WTC11 (cell line): ENCODE measurements at regions not wholly inside any gene's neighbourhood (a gene's known extent, or its start where the extent isn't known, plus 50 kb on each side); places are given as distances from the start of the nearest gene placed in this dataset.

Experiments
- ATAC-seq: fragments of 200-7000 bp; cut with Tn5 transposase; 2 replicates; pipeline ENCODE4 v1.10.0; 2021; ENCODE audit warnings: mild to moderate bottlenecking, moderate library complexity
- CTCF ChIA-PET: fragments of 300-600 bp; sonication (Branson Sonifier 250); formaldehyde crosslinking; loops from one replicate; lab custom pipeline; 2021; ENCODE audit warnings: antibody characterized with exemption; lab: Charles Lee
- POLR2A ChIA-PET: fragments of 350-600 bp; sonication (Branson Sonifier 250); formaldehyde crosslinking; loops from one replicate; lab custom pipeline; 2021; ENCODE audit warnings: antibody characterized with exemption; lab: Charles Lee
- DNase-seq: peaks from one replicate; pipeline ENCODE4 v3.0.0; 2021; ENCODE audit warnings: low spot score
- H3K27ac Mint-ChIP-seq: 2 replicates; pipeline ENCODE4 v1.8.0; 2021; ENCODE audit warnings: mixed read lengths
- H3K27me3 Mint-ChIP-seq: 2 replicates; pipeline ENCODE4 v1.8.0; 2021; ENCODE audit warnings: low read depth, mild to moderate bottlenecking, moderate library complexity, mixed read lengths
- H3K36me3 Mint-ChIP-seq: 2 replicates; pipeline ENCODE4 v1.8.0; 2021; ENCODE audit warnings: mixed read lengths
- H3K4me1 Mint-ChIP-seq: 2 replicates; pipeline ENCODE4 v1.8.0; 2022; ENCODE audit warnings: mixed read lengths
- H3K4me3 Mint-ChIP-seq: 2 replicates; pipeline ENCODE4 v1.8.0; 2021; ENCODE audit warnings: mild to moderate bottlenecking, moderate library complexity, mixed read lengths
- H3K9me3 Mint-ChIP-seq: 2 replicates; pipeline ENCODE4 v1.8.0; 2021; ENCODE audit warnings: mixed read lengths
- ARID4B ChIP-seq: sonication (generic); formaldehyde crosslinking; IDR thresholded peaks from 2 replicates; pipeline ENCODE4 v1.8.0; 2023; ENCODE audit warnings: missing genetic modification reagents, mild to moderate bottlenecking, borderline replicate concordance
- CREB1 ChIP-seq: sonication (generic); formaldehyde crosslinking; IDR thresholded peaks from 2 replicates; pipeline ENCODE4 v1.8.0; 2023; ENCODE audit warnings: mild to moderate bottlenecking, missing genetic modification reagents
- CREM ChIP-seq: sonication (generic); formaldehyde crosslinking; IDR thresholded peaks from 2 replicates; pipeline ENCODE4 v1.8.1; 2022; ENCODE audit warnings: mild to moderate bottlenecking, missing genetic modification reagents, moderate library complexity
- CTCF ChIP-seq: fragments of 200-600 bp; IDR thresholded peaks from 2 replicates; pipeline ENCODE4 v1.8.0; 2022; ENCODE audit warnings: antibody characterized with exemption
- KAT7 ChIP-seq: sonication (generic); formaldehyde crosslinking; IDR thresholded peaks from 2 replicates; pipeline ENCODE4 v1.8.1; 2023; ENCODE audit warnings: missing genetic modification reagents, mild to moderate bottlenecking, borderline replicate concordance
- NFYB ChIP-seq: sonication (generic); formaldehyde crosslinking; conservative IDR thresholded peaks from 2 replicates; pipeline ENCODE4 v1.8.0; 2022; ENCODE audit warnings: low read depth, missing genetic modification reagents
- SMAD4 ChIP-seq: sonication (generic); formaldehyde crosslinking; IDR thresholded peaks from 2 replicates; pipeline ENCODE4 v1.8.0; 2022; ENCODE audit warnings: mild to moderate bottlenecking, missing genetic modification reagents
- ZNF121 ChIP-seq: sonication (generic); formaldehyde crosslinking; IDR thresholded peaks from 2 replicates; pipeline ENCODE4 v1.8.0; 2023; ENCODE audit warnings: missing genetic modification reagents
- ZNF138 ChIP-seq: sonication (generic); formaldehyde crosslinking; conservative IDR thresholded peaks from 2 replicates; pipeline ENCODE4 v1.8.1; 2022; ENCODE audit warnings: mild to moderate bottlenecking, moderate library complexity, missing genetic modification reagents
- ZNF416 ChIP-seq: fragments of 250-450 bp; sonication (Bioruptor Pico); IDR thresholded peaks from 2 replicates; pipeline ENCODE4 v1.9.0; 2021; ENCODE audit warnings: mild to moderate bottlenecking, inconsistent platforms
- ZNF425 ChIP-seq: fragments of 250-450 bp; sonication (Bioruptor Pico); conservative IDR thresholded peaks from 2 replicates; pipeline ENCODE4 v1.9.0; 2021; ENCODE audit warnings: mild to moderate bottlenecking
- ZNF671 ChIP-seq: fragments of 250-450 bp; sonication (Bioruptor Pico); IDR thresholded peaks from 2 replicates; pipeline ENCODE4 v1.8.0; 2021; ENCODE audit warnings: mild to moderate bottlenecking
- TF ChIP-seq, protein P1 (sequence below): sonication (generic); formaldehyde crosslinking; IDR thresholded peaks from 2 replicates; pipeline ENCODE4 v1.8.0; 2022; ENCODE audit warnings: mild to moderate bottlenecking, missing genetic modification reagents
- TF ChIP-seq, protein P2 (sequence below): sonication (generic); formaldehyde crosslinking; IDR thresholded peaks from 2 replicates; pipeline ENCODE4 v1.8.1; 2023; ENCODE audit warnings: mild to moderate bottlenecking, missing genetic modification reagents

- ChIA-PET POLR2A (interaction anchor here (0.5 kb wide), 1 partner anchor 209 kb away, joined by 4 read pairs; no protein-coding TSS in a partner anchor), CTCF (interaction anchor here (0.6 to 2.2 kb wide), 32 partner anchors 8 to 261 kb away, joined by 3 to 13 read pairs (median 4); partner anchors contain the start of genes ANAPC4 and SLC34A2)
- Mint-ChIP-seq H3K27ac (no peak overlapping the region), H3K9me3 (peaks cover 3% of the 10 kb centered on the region; the same call in 1 of the 2 replicates), H3K27me3 (peaks cover 45% of the 10 kb centered on the region)
- no peak for DNase-seq
- no peak for TF ChIP-seq CREM (CRISPR knock-in tag)
- TF ChIP-seq CTCF: peak; percentile 36
- TF ChIP-seq, all 79 proteins: peak for 1
- Mint-ChIP-seq H3K4me1 (peaks cover 17% of the 10 kb centered on the region), H3K4me3 (no peak overlapping the region), H3K36me3 (no peaks in the 10 kb centered on the region)
- peak; percentile 58; the same call in 1 of the 2 replicates for ATAC-seq
These were observed 124.4 kb upstream of the SLC34A2 start for GRCh38 chr4:25531272-25531671.

DNA sequence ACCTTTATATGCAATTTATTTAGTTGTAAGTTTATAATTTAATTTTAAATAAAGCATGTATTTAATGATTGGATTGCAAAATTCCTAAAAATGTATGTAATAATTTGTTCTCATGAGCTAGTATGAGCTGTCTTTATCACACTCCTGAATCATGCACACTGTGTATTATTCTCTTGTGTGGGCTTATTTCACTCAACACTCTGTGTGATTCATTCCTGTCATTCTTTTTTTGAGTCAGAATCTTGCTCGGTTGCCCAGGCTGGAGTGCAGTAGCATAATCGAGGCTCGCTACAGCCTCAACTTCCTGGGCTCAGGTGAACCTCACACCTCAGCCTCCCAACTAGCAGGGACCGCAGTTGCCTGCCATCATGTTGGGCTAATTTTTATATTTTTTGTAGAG is 123.1 kb upstream of the SLC34A2 start:
- CTCF ChIA-PET: interaction anchor here (2.2 kb wide), 1 partner anchor 91 kb away, joined by 13 read pairs; no protein-coding TSS in a partner anchor
- Mint-ChIP-seq H3K27me3 (peaks cover 58% of the 10 kb centered on the region), H3K36me3 (no peaks in the 10 kb centered on the region), H3K4me1 (peaks cover 18% of the 10 kb centered on the region), H3K4me3 (no peak overlapping the region), H3K27ac (no peak overlapping the region), H3K9me3 (peaks cover 3% of the 10 kb centered on the region; the same call in 1 of the 2 replicates)
- DNase-seq (no peak), ATAC-seq (no peak)
- POLR2A ChIA-PET: no interaction called here
- TF ChIP-seq ZNF121 (CRISPR knock-in tag) (peak; percentile 27; the same call in 1 of the 2 replicates), KAT7 (no peak)
- TF ChIP-seq, all 79 proteins: peak for 1

DNA sequence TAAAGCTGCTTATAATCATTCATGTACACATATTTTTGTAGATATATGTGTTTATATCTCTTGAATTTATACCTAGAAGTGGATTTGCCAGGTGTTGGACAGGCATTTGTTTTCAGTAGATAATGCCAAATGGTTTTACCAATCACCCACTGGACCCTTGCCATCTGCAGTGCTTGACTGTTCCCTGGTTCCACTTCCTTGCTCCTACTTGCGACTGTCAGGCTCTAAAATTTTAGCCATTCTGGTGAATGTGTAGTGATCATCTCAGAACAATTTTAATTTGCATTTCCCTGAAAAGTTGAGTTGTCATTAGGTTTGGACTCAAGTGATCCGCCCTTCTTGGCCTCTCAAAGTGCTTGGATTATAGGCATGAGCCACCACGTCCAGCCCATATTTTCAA is 122.4 kb upstream of the SLC34A2 start:
- Mint-ChIP-seq H3K27me3 (peaks cover 62% of the 10 kb centered on the region), H3K36me3 (no peaks in the 10 kb centered on the region), H3K27ac (no peak overlapping the region), H3K4me3 (no peak overlapping the region), H3K4me1 (peaks cover 18% of the 10 kb centered on the region), H3K9me3 (peaks cover 3% of the 10 kb centered on the region; the same call in 1 of the 2 replicates)
- POLR2A ChIA-PET: no interaction called here
- DNase-seq (no peak), ATAC-seq (no peak)
- no peak for TF ChIP-seq ZNF425
- TF ChIP-seq, protein P1, sequence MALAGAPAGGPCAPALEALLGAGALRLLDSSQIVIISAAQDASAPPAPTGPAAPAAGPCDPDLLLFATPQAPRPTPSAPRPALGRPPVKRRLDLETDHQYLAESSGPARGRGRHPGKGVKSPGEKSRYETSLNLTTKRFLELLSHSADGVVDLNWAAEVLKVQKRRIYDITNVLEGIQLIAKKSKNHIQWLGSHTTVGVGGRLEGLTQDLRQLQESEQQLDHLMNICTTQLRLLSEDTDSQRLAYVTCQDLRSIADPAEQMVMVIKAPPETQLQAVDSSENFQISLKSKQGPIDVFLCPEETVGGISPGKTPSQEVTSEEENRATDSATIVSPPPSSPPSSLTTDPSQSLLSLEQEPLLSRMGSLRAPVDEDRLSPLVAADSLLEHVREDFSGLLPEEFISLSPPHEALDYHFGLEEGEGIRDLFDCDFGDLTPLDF (CRISPR knock-in tag): no peak
- no peak for TF ChIP-seq ZNF416
- no peak for TF ChIP-seq ZNF671 (CRISPR knock-in tag)
- TF ChIP-seq, protein P2, sequence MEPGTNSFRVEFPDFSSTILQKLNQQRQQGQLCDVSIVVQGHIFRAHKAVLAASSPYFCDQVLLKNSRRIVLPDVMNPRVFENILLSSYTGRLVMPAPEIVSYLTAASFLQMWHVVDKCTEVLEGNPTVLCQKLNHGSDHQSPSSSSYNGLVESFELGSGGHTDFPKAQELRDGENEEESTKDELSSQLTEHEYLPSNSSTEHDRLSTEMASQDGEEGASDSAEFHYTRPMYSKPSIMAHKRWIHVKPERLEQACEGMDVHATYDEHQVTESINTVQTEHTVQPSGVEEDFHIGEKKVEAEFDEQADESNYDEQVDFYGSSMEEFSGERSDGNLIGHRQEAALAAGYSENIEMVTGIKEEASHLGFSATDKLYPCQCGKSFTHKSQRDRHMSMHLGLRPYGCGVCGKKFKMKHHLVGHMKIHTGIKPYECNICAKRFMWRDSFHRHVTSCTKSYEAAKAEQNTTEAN (CRISPR knock-in tag): no peak
- no peak for TF ChIP-seq ARID4B (CRISPR knock-in tag)
- no peak for TF ChIP-seq SMAD4 (CRISPR knock-in tag)
- no peak for TF ChIP-seq NFYB (CRISPR knock-in tag)
- TF ChIP-seq CREB1 (CRISPR knock-in tag): no peak
- TF ChIP-seq ZNF138 (CRISPR knock-in tag): no peak
- CTCF ChIA-PET: no interaction called here
